Smooth muscle cell (in vitro differentiated cells): ENCODE measurements at regions not wholly inside any gene's neighbourhood (a gene's known extent, or its start where the extent isn't known, plus 50 kb on each side); places are given as distances from the start of the nearest gene placed in this dataset.

Experiments
- DNase-seq: peaks from one replicate; lab custom pipeline; 2025; ENCODE audit not compliant: unreplicated experiment; lab: John Stamatoyannopoulos, UW
- H2AFZ ChIP-seq: fragments of 200-600 bp; sonication (generic); 2 replicates; pipeline ENCODE4 v1.6.0; 2016; ENCODE audit warnings: antibody characterized with exemption, low read depth, mild to moderate bottlenecking
- H3F3A ChIP-seq: fragments of 200-600 bp; sonication (generic); 2 replicates; pipeline ENCODE4 v1.6.0; 2017; ENCODE audit warnings: antibody characterized with exemption, low read depth
- H3K27ac ChIP-seq: fragments of 200-600 bp; sonication (generic); 2 replicates; pipeline ENCODE4 v1.5.1; 2016; ENCODE audit warnings: low read depth, mild to moderate bottlenecking
- H3K27me3 ChIP-seq: fragments of 200-600 bp; sonication (generic); 2 replicates; pipeline ENCODE4 v1.6.1; 2016; ENCODE audit warnings: low read depth, mild to moderate bottlenecking
- H3K36me3 ChIP-seq: fragments of 200-600 bp; sonication (generic); 2 replicates; pipeline ENCODE4 v1.5.1; 2016; ENCODE audit warnings: low read depth
- H3K4me1 ChIP-seq: fragments of 200-600 bp; sonication (generic); 2 replicates; pipeline ENCODE4 v1.5.1; 2016; ENCODE audit warnings: low read depth
- H3K4me2 ChIP-seq: fragments of 200-600 bp; sonication (generic); 2 replicates; pipeline ENCODE4 v1.6.0; 2016; ENCODE audit warnings: mild to moderate bottlenecking
- H3K4me3 ChIP-seq: fragments of 200-600 bp; sonication (generic); 2 replicates; pipeline ENCODE4 v1.5.1; 2016; ENCODE audit warnings: mild to moderate bottlenecking
- H3K79me2 ChIP-seq: fragments of 200-600 bp; sonication (generic); 2 replicates; pipeline ENCODE4 v1.6.0; 2016; ENCODE audit warnings: low read depth, mild to moderate bottlenecking
- H3K9ac ChIP-seq: fragments of 200-600 bp; sonication (generic); 2 replicates; pipeline ENCODE4 v1.6.0; 2016; ENCODE audit warnings: low read depth
- H3K9me3 ChIP-seq: fragments of 200-600 bp; sonication (generic); replicated peaks from 2 replicates; pipeline ENCODE4 v1.5.1; 2016; ENCODE audit warnings: low read depth
- H4K20me1 ChIP-seq: fragments of 200-600 bp; sonication (generic); 2 replicates; pipeline ENCODE4 v1.6.0; 2016; ENCODE audit warnings: low read depth
- CTCF ChIP-seq: fragments of 200-600 bp; sonication (generic); IDR thresholded peaks from 2 replicates; pipeline ENCODE4 v1.5.1; 2017; ENCODE audit warnings: borderline replicate concordance, mild to moderate bottlenecking, antibody characterized with exemption; ENCODE audit not compliant: insufficient read depth, poor library complexity, severe bottlenecking
- WGBS: methylation state at CpG from one replicate; pipeline ENCODE4 v1.1.7; 2016; ENCODE audit warnings: low lambda C conversion rate; 5-methylcytosine and 5-hydroxymethylcytosine counted together

DNA sequence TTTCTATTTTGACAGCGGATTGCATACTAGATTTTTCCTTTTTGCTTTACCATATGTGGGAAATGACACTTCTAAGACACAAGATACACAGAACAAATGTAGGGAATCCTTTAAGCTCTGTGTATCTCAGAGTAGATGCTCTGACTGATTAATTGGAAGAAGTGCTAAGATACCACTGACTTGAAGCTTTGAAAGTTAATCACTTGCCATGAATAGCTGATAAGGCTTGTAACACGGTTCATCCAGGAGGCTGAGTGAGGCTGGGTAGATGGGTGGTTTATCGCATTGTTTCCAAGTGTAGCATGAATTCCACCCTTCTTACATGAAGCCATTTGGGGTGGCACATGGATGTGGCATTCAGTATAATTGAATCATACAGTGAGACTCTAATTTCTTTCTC lies 654.1 kb upstream of the RBFOX1 start:
- Histone ChIP-seq H3K4me1 (no peaks in the 10 kb centered on the region), H3K9me3 (no peaks in the 10 kb centered on the region), H3K4me3 (no peak overlapping the region), H4K20me1 (no peaks in the 10 kb centered on the region), H3K27ac (no peak overlapping the region), H2AFZ (no peak overlapping the region), H3K9ac (no peak overlapping the region), H3K36me3 (no peaks in the 10 kb centered on the region), H3K79me2 (no peaks in the 10 kb centered on the region), H3F3A (no peaks in the 10 kb centered on the region), H3K27me3 (peaks cover 13% of the 10 kb centered on the region), H3K4me2 (no peak overlapping the region)
- DNase-seq = no peak
- TF ChIP-seq CTCF = no peak
- 70% methylated on average over 3 of the region's 3 CpGs for WGBS

DNA sequence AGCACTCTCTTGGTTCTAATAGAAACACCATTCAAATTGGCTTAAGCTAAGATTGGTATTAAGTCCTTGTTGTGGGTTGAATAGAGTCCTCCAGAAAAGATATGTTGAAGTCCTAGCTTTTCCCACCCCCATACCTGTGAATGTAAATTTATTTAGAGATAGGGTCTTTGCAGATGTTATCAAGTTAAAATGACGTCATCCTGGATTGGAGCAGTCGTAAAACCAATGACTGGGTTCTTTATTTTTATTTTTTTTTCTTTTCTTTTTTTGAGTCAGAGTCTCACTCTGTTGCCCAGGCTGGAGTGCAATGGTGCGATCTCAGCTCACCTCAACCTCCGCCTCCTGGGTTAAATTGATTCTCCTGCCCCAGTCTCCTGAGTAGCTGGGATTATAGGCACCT lies 658.6 kb upstream of the RBFOX1 start:
- Histone ChIP-seq H3K27me3 (peaks cover 6% of the 10 kb centered on the region), H3K36me3 (no peaks in the 10 kb centered on the region), H3K4me3 (no peak overlapping the region), H3F3A (no peaks in the 10 kb centered on the region), H3K27ac (no peak overlapping the region), H3K9me3 (no peaks in the 10 kb centered on the region), H3K4me1 (no peaks in the 10 kb centered on the region), H3K79me2 (no peaks in the 10 kb centered on the region), H3K4me2 (no peak overlapping the region), H3K9ac (no peak overlapping the region), H4K20me1 (no peaks in the 10 kb centered on the region), H2AFZ (no peak overlapping the region)
- DNase-seq = no peak
- no peak for TF ChIP-seq CTCF
- 90% methylated on average over 4 of the region's 4 CpGs for WGBS

DNA sequence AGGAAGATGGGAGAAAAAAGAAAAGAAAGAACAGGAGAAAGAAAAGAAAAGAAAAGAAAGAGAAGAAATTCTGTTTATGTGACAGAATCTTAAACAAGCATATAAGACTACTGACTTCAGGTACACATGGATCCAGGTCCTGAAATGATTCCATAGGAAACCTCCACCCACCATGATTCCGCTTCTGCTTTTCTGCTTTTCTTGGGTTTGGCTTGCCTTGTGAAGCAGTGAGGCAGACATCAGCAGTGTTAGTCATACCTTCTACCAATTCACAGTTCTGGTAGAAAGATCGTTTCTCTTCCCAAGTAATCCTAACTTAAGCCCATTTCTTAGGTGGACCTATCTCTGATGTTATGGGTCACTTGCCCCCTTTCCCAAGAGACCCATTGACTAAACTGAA lies 660.1 kb upstream of the RBFOX1 start:
- H3K27ac ChIP-seq = no peak overlapping the region
- H4K20me1 ChIP-seq = no peaks in the 10 kb centered on the region
- no peak overlapping the region for H2AFZ ChIP-seq
- no peak overlapping the region for H3K4me2 ChIP-seq
- no peaks in the 10 kb centered on the region for H3K9me3 ChIP-seq
- H3K4me3 ChIP-seq = no peak overlapping the region
- TF ChIP-seq CTCF = no peak
- H3K79me2 ChIP-seq = no peaks in the 10 kb centered on the region
- no peaks in the 10 kb centered on the region for H3K36me3 ChIP-seq
- no peaks in the 10 kb centered on the region for H3F3A ChIP-seq
- DNase-seq = no peak
- H3K27me3 ChIP-seq = no peaks in the 10 kb centered on the region
- H3K9ac ChIP-seq = no peak overlapping the region
- H3K4me1 ChIP-seq = no peaks in the 10 kb centered on the region
- 64% methylated on average over 2 of the region's 2 CpGs for WGBS

GRCh38 chr16:6667393-6667792 lies 665.3 kb upstream of the RBFOX1 start:
- Histone ChIP-seq H3K9ac (no peak overlapping the region), H3K36me3 (no peaks in the 10 kb centered on the region), H3K4me2 (no peak overlapping the region), H3F3A (no peaks in the 10 kb centered on the region), H3K27ac (no peak overlapping the region), H3K79me2 (no peaks in the 10 kb centered on the region), H2AFZ (no peak overlapping the region), H3K27me3 (no peaks in the 10 kb centered on the region), H3K4me1 (no peaks in the 10 kb centered on the region), H3K4me3 (no peak overlapping the region), H3K9me3 (no peaks in the 10 kb centered on the region), H4K20me1 (no peaks in the 10 kb centered on the region)
- no peak for TF ChIP-seq CTCF
- 87% methylated on average over 4 of the region's 4 CpGs for WGBS
- no peak for DNase-seq
